Left ventricle myocardium superior (tissue), 1 donor: ENCODE measurements at regions not wholly inside any gene's neighbourhood (a gene's known extent, or its start where the extent isn't known, plus 50 kb on each side); places are given as distances from the start of the nearest gene placed in this dataset.

Experiments
- ATAC-seq: fragments of 200-7000 bp; cut with Tn5 transposase; one replicate; pipeline ENCODE4 v1.9.1; 2020; ENCODE audit warnings: mild to moderate bottlenecking, moderate library complexity
- DNase-seq: peaks from one replicate; pipeline ENCODE4 v3.0.0-alpha.2; 2020
- intact Hi-C: fragments of 100-400 bp; cut with micrococcal nuclease; formaldehyde crosslinking; loops from one replicate; pipeline ENCODE4 v1.11.0; 2022
- donor health status: DM: no; HTN: yes; CAD: no; lungs with severe emphysema.

DNA sequence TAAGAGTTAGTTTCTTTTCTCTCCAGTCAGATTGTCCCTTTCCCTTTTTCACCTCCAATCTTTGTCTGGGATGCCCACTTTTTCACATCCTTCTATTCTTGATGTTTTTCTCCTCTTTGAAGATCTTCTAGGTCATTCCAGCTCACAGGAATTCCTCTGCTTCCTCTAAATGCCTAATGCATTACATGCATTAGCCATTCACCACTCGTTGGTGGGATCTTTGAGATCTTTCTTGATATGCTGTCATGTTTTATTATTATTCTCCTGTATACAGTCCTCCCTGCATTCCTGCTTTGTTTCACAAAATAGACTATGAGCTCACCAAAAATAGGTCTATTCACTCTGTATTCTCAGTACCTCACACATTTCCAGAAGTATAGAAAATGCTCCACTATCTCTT is 129.0 kb downstream of the LYPLAL1 start:
- intact Hi-C loops, result no loop called here
- no peak for DNase-seq
- no peak for ATAC-seq

DNA sequence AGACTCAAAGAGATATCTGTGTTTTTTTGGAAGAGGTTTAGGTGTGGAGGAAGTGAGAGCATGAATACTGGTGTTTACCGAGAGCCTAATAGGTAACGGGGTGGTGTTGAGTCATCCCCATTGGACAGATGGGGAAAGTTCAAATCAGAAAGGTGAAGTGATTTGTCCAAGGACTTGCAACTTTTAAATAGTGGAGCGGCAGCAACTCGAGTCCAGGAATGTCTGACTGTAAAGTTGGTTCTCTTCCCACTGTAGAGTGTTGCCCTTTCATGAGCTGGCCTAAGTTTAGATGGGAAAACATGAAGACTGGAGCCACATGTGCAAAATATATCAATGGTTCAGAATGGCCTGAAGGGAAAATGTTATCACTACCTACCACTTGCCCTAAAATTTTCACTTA is 125.7 kb downstream of the LYPLAL1 start:
- ATAC-seq, result peak; percentile 27
- no peak for DNase-seq
- intact Hi-C loops, result no loop called here

DNA sequence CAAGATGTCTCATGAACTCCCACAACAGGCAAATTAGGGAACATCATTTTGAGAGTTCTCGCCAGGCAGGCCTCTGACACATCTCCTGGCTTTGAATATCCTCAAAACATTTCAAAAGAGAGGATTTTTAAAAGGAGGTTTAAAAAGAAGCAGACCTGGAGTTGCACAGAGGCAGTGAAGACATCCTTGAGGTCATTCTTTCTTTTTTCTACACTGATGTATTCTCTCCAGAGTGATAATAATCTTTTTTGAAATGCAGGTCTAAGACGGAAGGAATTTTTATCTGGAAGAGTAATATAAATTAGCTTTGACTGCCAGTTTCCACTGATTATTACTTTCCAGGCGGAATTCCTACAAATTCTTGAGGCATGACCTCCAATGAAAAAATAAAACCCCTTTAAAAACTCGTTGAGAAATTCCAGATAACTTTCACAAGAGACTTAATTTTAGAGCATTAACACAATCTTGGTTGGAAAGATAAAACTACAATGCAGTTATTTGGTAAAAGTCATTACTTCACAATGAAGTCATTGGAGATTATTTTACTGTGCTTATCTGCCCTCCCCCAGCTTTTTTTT is 125.0 kb downstream of the LYPLAL1 start:
- ATAC-seq (peak; percentile 60), DNase-seq (no peak)
- intact Hi-C loops, result no loop called here

GRCh38 chr1:219296430-219297355 is 123.0 kb downstream of the LYPLAL1 start:
- ATAC-seq (no peak), DNase-seq (no peak)
- intact Hi-C loops, result no loop called here

- intact Hi-C loops, result no loop called here
- DNase-seq (no peak), ATAC-seq (no peak)
Measured at GRCh38 chr1:219294251-219294650, 120.6 kb downstream of the LYPLAL1 start.

DNA sequence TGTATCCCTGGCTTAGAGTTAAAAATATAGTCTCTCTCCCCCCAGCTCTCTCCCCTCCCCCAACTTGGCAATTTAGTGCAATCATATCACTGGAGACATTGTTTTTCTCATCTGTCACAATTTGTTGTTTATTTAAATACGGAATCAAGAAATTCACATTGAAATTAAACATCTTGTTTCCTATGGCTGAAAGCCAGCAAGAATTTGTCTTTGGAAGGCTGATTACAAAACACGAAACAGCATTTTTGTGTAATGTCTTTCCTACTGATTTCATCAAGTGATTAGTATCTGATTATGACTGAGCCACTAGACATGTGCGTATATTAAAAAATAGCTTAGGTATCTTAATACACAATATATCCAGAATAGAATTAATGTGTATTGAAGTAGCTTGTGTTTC is 119.7 kb downstream of the LYPLAL1 start:
- DNase-seq, result no peak
- intact Hi-C loops, result no loop called here
- peak; percentile 54 for ATAC-seq

DNA sequence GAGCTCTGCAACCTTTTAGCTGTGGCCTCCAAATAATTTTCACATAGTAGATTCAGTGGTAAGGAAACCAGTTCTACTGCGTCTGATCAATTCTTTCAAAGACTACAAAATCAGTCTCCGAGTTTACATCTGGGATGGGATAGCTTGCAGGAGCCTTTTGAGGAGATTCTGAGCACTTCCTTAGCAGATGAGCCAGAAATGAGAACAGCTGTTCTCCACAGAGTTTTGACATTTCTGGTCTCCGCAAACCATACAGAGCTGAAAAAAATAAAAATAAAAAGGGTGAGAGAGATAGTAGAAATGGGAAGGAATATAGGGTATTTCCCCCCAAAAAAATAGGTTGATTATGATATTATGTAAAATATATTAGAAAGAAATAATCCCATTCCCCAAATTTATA is 119.3 kb downstream of the LYPLAL1 start:
- DNase-seq (no peak), ATAC-seq (peak; percentile 72)
- intact Hi-C loops, result no loop called here

DNA sequence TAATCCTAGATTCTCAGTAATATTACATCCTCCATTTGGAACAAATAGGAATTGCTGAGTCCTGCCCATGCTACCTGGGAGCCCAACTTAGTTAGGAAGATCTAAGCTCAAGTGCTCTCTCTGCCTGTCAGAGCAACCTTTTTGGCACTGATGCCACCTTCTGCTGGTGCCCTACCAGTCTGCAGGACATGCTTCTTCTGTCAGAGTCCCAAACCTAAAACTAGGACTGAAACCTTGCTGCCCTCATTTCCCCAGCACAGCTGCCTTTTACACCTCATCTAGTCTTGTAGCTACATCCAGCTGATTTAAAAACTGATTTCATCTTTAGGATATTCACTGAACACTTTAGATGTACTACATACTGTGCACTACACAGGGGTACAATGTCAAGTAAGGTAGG is 118.7 kb downstream of the LYPLAL1 start:
- no peak for ATAC-seq
- intact Hi-C loops, result no loop called here
- DNase-seq, result no peak

GRCh38 chr1:219289171-219289570 is 115.5 kb downstream of the LYPLAL1 start:
- intact Hi-C loops, result no loop called here
- DNase-seq (no peak), ATAC-seq (no peak)

DNA sequence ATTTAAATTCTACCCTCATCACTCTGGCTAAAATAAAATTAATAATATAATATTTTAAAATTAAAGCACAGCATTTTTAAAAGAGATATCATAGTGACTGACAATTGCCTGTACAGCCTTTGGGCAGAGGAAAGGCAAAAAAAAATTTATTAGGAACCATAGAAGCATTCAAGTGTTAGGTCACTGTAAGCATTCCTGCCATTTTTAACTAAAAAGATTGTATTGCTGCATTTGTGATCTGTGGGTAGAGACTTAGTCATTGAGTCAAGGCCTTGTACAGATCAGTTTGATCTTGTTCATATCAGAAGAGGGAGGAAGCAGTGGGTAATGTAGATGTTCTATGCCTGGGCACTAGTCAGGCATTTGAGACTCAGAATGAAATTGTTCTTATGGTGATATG is 109.9 kb downstream of the LYPLAL1 start:
- intact Hi-C loops, result no loop called here
- ATAC-seq, result no peak
- no peak for DNase-seq

- intact Hi-C loops, result no loop called here
- DNase-seq, result no peak
- ATAC-seq, result no peak
Measured at GRCh38 chr1:219281831-219282230, 108.2 kb downstream of the LYPLAL1 start.

DNA sequence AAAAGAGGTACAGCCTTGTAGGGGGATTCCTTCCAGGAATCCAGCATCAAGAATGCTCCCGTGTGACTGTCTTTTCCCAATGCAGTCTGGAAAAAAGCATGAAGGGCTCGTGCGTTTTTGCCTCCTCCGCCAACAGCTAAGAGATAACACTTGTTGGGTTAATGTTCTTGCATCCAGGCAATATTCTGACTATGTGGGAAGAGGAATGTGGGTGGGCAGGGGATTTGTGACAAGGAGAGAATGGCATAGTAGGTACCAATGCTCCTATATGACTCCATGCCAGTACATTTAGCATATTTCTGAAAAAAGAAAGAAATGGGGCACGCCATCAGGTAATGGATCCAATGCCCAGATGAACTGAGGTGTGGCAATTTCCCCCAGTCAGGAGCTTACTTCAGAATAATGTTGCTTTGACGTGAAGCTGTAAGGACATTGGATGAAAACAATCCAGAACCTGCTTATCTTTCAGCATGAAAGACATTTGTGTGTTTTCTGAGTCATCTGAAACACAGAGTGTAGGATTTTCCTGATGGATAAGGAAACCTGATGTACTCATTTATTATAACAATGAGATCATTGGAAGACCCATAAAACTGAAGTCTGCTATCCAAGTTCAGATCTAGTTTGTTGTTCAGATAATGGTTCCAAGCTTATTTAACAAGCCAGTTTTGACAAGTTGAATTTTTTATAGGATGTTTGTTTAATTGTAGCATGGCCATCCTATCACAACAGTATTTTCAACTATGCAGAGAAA is 105.5 kb downstream of the LYPLAL1 start:
- DNase-seq (no peak), ATAC-seq (no peak)
- intact Hi-C loops, result no loop called here

DNA sequence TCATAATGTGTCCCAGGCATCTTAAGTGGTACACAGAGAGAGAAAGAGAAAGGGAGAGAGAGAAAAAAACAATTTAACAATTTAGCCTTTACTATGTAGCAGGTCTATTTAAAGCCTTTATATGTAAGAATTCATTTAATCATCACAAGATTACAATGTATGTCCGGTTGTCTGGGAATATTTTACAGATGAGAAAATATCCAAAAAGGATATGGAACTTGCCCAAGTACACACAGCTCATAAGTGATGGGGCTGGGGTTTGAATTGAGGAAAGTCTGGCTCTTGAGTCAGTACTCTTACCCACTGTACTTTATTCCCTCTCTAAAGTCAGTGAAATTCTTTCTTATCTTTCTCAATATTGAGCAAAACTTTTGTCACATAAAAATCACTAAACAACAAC is 104.6 kb downstream of the LYPLAL1 start:
- ATAC-seq (no peak), DNase-seq (no peak)
- intact Hi-C loops, result no loop called here

- intact Hi-C loops, result no loop called here
- DNase-seq (no peak), ATAC-seq (no peak)
Measured at GRCh38 chr1:219277304-219278105, 103.8 kb downstream of the LYPLAL1 start.

DNA sequence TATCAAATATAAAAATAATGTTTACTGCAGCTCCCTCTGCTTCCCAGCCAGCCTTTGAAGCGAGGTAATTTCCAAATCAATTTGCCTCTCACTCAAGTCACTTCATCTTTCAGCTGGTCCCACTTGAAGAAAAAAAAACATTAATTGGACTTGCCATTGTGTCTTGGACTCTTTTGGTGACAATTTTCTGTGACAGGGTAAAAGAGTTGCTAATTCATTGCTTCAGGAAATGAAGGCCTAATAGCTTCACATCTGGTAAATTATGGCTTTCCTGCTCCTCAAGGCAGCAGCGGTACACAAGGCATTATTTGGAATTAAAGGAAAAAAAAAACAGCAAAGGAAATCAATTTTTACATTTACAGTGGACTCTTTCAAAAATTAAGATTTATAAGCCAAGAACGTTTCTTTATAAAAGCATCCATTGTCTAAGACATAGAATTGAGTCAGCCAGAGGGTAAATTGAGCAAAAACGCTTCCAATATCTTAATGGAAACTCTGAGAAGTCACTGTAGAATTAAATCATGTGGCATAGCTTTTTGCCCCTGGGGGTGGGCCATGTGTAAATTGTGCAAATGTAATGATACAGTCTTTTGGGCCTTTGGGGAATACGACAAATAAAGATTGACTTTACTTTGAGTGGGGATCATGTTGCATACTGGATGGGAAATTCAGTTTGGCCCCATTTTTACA is 102.5 kb downstream of the LYPLAL1 start:
- DNase-seq (no peak), ATAC-seq (no peak)
- intact Hi-C loops, result no loop called here

DNA sequence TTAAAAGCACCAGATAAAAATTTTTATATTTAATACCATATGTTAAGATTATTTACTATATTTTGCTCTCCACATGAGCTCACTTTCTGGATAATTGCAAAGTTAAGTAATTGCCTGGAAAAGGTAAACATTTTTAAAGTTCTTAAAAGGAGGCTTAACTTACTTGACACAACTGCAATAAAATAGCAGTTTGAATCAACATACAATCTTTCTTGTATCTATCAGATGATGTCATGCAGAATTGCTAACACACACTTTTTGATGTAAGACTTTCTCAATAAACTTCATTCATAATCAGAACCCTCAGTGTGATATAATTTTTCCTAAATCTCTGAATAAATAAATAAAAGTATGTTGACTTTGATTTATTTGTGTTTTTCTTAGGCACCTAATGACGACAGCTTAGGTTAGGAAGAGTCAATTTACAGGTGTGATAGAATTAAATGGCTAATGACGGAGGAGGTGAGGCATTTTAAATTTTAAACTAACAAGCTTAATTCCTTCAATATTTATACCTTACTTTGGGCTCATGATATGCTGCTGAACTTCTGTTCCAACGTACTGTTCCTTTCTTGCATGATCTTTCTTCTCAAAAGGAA is 99.5 kb downstream of the LYPLAL1 start:
- ATAC-seq (no peak), DNase-seq (no peak)
- intact Hi-C loops, result no loop called here

DNA sequence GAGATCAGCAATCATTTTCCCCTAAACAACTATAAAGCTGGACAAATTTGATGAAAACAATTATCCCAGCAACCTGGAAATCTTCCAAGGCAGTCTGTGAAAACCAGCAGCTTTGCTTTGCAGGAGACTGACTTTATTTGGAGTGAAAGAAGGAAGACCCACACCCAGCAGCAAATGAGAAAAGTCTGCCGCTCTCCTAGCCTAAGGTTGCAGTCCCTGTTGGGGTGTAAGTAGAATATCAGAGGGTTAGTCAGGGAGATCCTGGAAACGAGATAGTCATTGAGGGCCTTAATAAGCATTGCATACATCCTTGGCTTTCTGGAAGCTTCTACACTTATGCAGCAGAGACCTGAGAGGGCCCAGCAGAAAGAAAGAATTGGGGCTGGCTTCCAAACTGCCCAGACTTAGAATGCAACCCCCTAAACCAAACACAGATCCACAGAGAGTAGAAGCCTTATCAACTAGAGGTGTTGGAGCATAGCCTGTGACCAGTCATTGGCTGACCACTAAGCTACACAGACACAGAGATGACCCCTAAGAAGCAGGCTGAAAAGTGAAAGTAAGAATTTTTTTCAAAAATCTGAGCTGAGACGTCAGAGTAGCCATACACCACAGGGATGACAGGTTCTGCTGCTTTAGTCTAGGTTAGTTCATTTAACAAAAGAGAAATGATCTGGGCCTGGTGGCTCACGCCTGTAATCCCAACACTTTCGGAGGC is 98.3 kb downstream of the LYPLAL1 start:
- intact Hi-C loops, result no loop called here
- no peak for ATAC-seq
- DNase-seq, result no peak

- DNase-seq (no peak), ATAC-seq (no peak)
- intact Hi-C loops, result no loop called here
Measured at GRCh38 chr1:219269171-219269570, 95.5 kb downstream of the LYPLAL1 start.
